ENCODE measurements at regions not wholly inside any gene's neighbourhood (a gene's known extent, or its start where the extent isn't known, plus 50 kb on each side); places are given as distances from the start of the nearest gene placed in this dataset.

GRCh38 chr1:47696404-47696736 lies 258.5 kb downstream of the FOXD2 start:
- TF ChIP-seq, protein P1, sequence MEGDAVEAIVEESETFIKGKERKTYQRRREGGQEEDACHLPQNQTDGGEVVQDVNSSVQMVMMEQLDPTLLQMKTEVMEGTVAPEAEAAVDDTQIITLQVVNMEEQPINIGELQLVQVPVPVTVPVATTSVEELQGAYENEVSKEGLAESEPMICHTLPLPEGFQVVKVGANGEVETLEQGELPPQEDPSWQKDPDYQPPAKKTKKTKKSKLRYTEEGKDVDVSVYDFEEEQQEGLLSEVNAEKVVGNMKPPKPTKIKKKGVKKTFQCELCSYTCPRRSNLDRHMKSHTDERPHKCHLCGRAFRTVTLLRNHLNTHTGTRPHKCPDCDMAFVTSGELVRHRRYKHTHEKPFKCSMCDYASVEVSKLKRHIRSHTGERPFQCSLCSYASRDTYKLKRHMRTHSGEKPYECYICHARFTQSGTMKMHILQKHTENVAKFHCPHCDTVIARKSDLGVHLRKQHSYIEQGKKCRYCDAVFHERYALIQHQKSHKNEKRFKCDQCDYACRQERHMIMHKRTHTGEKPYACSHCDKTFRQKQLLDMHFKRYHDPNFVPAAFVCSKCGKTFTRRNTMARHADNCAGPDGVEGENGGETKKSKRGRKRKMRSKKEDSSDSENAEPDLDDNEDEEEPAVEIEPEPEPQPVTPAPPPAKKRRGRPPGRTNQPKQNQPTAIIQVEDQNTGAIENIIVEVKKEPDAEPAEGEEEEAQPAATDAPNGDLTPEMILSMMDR (IDR thresholded peaks at IDR 0.05; ENCODE audit: low read length) = no peak
- no peak for TF ChIP-seq EZH2 (IDR thresholded peaks at IDR 0.05; ENCODE audit: borderline replicate concordance, low read length)

Data from OCI-LY1 (cell line).